GM12892 (cell line): ENCODE measurements at regions not wholly inside any gene's neighbourhood (a gene's known extent, or its start where the extent isn't known, plus 50 kb on each side); places are given as distances from the start of the nearest gene placed in this dataset.

Experiments used
- POLR2A ChIP-seq: IDR thresholded peaks from 2 replicates; pipeline ENCODE4 v1.6.1; 2011; ENCODE audit warnings: low read depth, low read length, control low read depth
- TAF1 ChIP-seq: IDR thresholded peaks from 2 replicates; pipeline ENCODE4 v1.6.1; 2011; ENCODE audit warnings: low read depth, mild to moderate bottlenecking, control low read depth, low read length, borderline replicate concordance

GRCh38 chr16:79505344-79505743 is 95.2 kb downstream of the MAF start:
- TF ChIP-seq TAF1 = no peak
- TF ChIP-seq POLR2A = no peak
